Breast epithelium (tissue), 4 donors: ENCODE measurements at regions not wholly inside any gene's neighbourhood (a gene's known extent, or its start where the extent isn't known, plus 50 kb on each side); places are given as distances from the start of the nearest gene placed in this dataset.

ENCODE experiments used
- DNase-seq, 2 donors: peaks; one replicate each; pipeline ENCODE4 v3.0.0-alpha.2; 2019; ENCODE audit warnings: low spot score in 2 of 2
- H3K27ac ChIP-seq, 2 donors: fragments of 200-600 bp; sonication (generic) in 1 of 2; one replicate each; pipeline ENCODE4 v1.5.1; 2016 to 2019; ENCODE audit warnings: mild to moderate bottlenecking in 1 of 2
- H3K27me3 ChIP-seq, 2 donors: fragments of 200-600 bp; sonication (generic) in 1 of 2; one replicate each; pipeline versions ENCODE4 v1.5.1 to v1.6.0; 2017 to 2019; ENCODE audit warnings: control low read depth in 1 of 2, mild to moderate bottlenecking in 1 of 2
- H3K36me3 ChIP-seq: fragments of 200-600 bp; one replicate; pipeline ENCODE4 v1.5.1; 2019
- H3K4me1 ChIP-seq, 2 donors: fragments of 200-600 bp; sonication (generic); one replicate each; pipeline ENCODE4 v1.5.1; 2016 to 2019; ENCODE audit warnings: control low read depth in 1 of 2
- H3K4me3 ChIP-seq, 3 donors: fragments of 200-600 bp; sonication (generic); 1 replicate in 2 of 3; 2 replicates in 1 of 3; pipeline ENCODE4 v1.5.1; 2016 to 2019; ENCODE audit warnings: mild to moderate bottlenecking in 3 of 3, moderate library complexity in 2 of 3
- H3K9me3 ChIP-seq, 2 donors: fragments of 200-600 bp; sonication (generic) in 1 of 2; one replicate each; pipeline ENCODE4 v1.5.1; 2016 to 2019; ENCODE audit warnings: control low read depth in 1 of 2
- CTCF ChIP-seq, 3 donors: fragments of 450-650 bp; IDR thresholded peaks; one replicate each; pipeline ENCODE4 v1.5.1; 2016 to 2017; ENCODE audit warnings: antibody characterized with exemption in 3 of 3, mild to moderate bottlenecking in 3 of 3, moderate library complexity in 3 of 3
- POLR2A ChIP-seq: fragments of 450-650 bp; IDR thresholded peaks from one replicate; pipeline ENCODE4 v1.6.1; 2016; ENCODE audit warnings: antibody characterized with exemption, mild to moderate bottlenecking, moderate library complexity
- POLR2AphosphoS5 ChIP-seq, 3 donors: sonication (generic); formaldehyde crosslinking; IDR thresholded peaks; one replicate each; pipeline ENCODE4 v1.6.1; 2017; ENCODE audit warnings: antibody characterized with exemption in 3 of 3
- intact Hi-C: fragments of 100-400 bp; cut with DNase I; formaldehyde crosslinking; loops from one replicate; pipeline ENCODE4 v1.15.1; 2023; ENCODE audit warnings: low total_unique reads

GRCh38 chr9:80359941-80360881, 788.4 kb downstream of the TLE4 start:
- H3K4me1 ChIP-seq: no peaks in the 10 kb centered on the region
- H3K27ac ChIP-seq: no peak overlapping the region
- intact Hi-C loops: no loop called here
- H3K9me3 ChIP-seq: no peaks in the 10 kb centered on the region
- no peak for TF ChIP-seq CTCF (IDR thresholded peaks at IDR 0.05)
- no peak for TF ChIP-seq POLR2A
- TF ChIP-seq POLR2AphosphoS5 (IDR thresholded peaks at IDR 0.05): no peak
- no peaks in the 10 kb centered on the region for H3K27me3 ChIP-seq
- no peak for DNase-seq
- H3K36me3 ChIP-seq: no peaks in the 10 kb centered on the region
- H3K4me3 ChIP-seq: no peak overlapping the region

GRCh38 chr9:80359291-80359690, 787.5 kb downstream of the TLE4 start:
- Histone ChIP-seq H3K4me1 (no peaks in the 10 kb centered on the region), H3K27me3 (no peaks in the 10 kb centered on the region), H3K4me3 (no peak overlapping the region), H3K36me3 (no peaks in the 10 kb centered on the region), H3K9me3 (no peaks in the 10 kb centered on the region), H3K27ac (no peak overlapping the region)
- intact Hi-C loops: no loop called here
- DNase-seq: no peak
- no peak for TF ChIP-seq POLR2A
- TF ChIP-seq POLR2AphosphoS5 (IDR thresholded peaks at IDR 0.05): no peak
- no peak for TF ChIP-seq CTCF (IDR thresholded peaks at IDR 0.05)

- Histone ChIP-seq H3K9me3 (no peaks in the 10 kb centered on the region), H3K4me3 (no peak overlapping the region), H3K36me3 (no peaks in the 10 kb centered on the region), H3K27ac (no peak overlapping the region), H3K27me3 (no peaks in the 10 kb centered on the region), H3K4me1 (no peaks in the 10 kb centered on the region)
- intact Hi-C loops: no loop called here
- TF ChIP-seq POLR2A (no peak), CTCF (IDR thresholded peaks at IDR 0.05) (no peak), POLR2AphosphoS5 (IDR thresholded peaks at IDR 0.05) (no peak)
- no peak for DNase-seq
Observed at GRCh38 chr9:80352967-80353366, 781.2 kb downstream of the TLE4 start.

- TF ChIP-seq POLR2AphosphoS5 (IDR thresholded peaks at IDR 0.05): no peak
- TF ChIP-seq POLR2A: no peak
- TF ChIP-seq CTCF (IDR thresholded peaks at IDR 0.05): no peak
- Histone ChIP-seq H3K4me3 (no peak overlapping the region), H3K27me3 (no peaks in the 10 kb centered on the region), H3K36me3 (no peaks in the 10 kb centered on the region), H3K27ac (no peak overlapping the region), H3K9me3 (no peaks in the 10 kb centered on the region), H3K4me1 (no peaks in the 10 kb centered on the region)
- intact Hi-C loops: no loop called here
- DNase-seq: no peak
Observed at GRCh38 chr9:80351612-80352011, 779.8 kb downstream of the TLE4 start.

- Histone ChIP-seq H3K27me3 (no peaks in the 10 kb centered on the region), H3K27ac (no peak overlapping the region), H3K36me3 (no peaks in the 10 kb centered on the region), H3K9me3 (no peaks in the 10 kb centered on the region), H3K4me3 (no peak overlapping the region), H3K4me1 (no peaks in the 10 kb centered on the region)
- DNase-seq: no peak
- TF ChIP-seq POLR2A (no peak), CTCF (IDR thresholded peaks at IDR 0.05) (no peak)
- intact Hi-C loops: loop anchor here (5.0 kb wide), 1 partner anchor 1214 kb away; no protein-coding TSS in a partner anchor
Observed at GRCh38 chr9:80326105-80326504, 754.3 kb downstream of the TLE4 start.
